ENCODE measurements at regions not wholly inside any gene's neighbourhood (a gene's known extent, or its start where the extent isn't known, plus 50 kb on each side); places are given as distances from the start of the nearest gene placed in this dataset.

DNA sequence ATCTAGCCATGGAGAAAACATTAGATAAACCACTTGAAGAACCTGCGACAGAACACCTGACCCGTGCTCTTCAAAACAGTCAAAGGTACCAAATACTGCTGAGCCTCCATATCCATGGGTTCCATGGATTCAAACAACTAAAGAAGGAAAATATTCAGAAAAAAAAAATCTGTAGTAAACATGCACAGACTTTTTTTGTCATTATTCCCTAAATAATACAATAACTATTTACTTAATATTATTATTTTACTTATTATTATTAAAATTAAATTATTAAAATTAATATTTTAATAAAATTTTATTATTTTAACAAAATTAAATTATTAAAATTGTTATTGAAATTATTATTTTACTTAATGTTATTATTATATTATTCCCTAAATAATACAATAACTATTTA, 101.0 kb upstream of the PDE1C start:
- ATAC-seq, result no peak
- TF ChIP-seq, protein P1, sequence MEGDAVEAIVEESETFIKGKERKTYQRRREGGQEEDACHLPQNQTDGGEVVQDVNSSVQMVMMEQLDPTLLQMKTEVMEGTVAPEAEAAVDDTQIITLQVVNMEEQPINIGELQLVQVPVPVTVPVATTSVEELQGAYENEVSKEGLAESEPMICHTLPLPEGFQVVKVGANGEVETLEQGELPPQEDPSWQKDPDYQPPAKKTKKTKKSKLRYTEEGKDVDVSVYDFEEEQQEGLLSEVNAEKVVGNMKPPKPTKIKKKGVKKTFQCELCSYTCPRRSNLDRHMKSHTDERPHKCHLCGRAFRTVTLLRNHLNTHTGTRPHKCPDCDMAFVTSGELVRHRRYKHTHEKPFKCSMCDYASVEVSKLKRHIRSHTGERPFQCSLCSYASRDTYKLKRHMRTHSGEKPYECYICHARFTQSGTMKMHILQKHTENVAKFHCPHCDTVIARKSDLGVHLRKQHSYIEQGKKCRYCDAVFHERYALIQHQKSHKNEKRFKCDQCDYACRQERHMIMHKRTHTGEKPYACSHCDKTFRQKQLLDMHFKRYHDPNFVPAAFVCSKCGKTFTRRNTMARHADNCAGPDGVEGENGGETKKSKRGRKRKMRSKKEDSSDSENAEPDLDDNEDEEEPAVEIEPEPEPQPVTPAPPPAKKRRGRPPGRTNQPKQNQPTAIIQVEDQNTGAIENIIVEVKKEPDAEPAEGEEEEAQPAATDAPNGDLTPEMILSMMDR (IDR thresholded peaks at IDR 0.05), result no peak
- Histone ChIP-seq H3K27me3 (no peaks in the 10 kb centered on the region), H3K4me1 (no peaks in the 10 kb centered on the region), H3K36me3 (no peaks in the 10 kb centered on the region), H3K4me3 (no peak overlapping the region), H3K9me3 (no peaks in the 10 kb centered on the region), H3K27ac (no peak overlapping the region)
- DNase-seq, result no peak
- WGBS, 2 donors, result 69 to 99% methylated on average over 2 of the region's 2 CpGs
- intact Hi-C loops (cut with DNase I), result loop anchor here in 1 of 10 donors (10.0 kb wide), 1 partner anchor 406 kb away; no protein-coding TSS in a partner anchor

DNA sequence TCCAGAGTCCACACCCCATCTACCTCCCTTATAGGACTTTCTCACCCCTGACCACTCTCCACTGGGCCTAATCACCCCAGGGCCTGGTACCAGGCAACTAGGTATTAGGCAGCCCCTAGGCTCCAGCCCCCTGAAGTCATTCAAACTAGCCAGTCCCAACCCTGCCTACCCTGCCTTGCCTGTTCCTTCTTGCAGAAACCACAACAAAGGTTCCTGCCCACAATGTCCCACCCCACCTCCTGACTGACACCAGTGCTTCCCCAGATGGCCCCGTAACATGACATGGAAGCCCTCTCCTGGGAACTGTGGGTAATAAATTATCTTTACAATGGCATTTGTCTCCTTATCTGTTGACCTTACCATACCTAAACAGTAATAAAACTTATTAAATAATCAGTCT, 100.6 kb upstream of the PDE1C start:
- Histone ChIP-seq H3K27me3 (no peaks in the 10 kb centered on the region), H3K36me3 (no peaks in the 10 kb centered on the region), H3K9me3 (no peaks in the 10 kb centered on the region), H3K4me1 (no peaks in the 10 kb centered on the region), H3K4me3 (no peak overlapping the region), H3K27ac (no peak overlapping the region)
- TF ChIP-seq, protein P1 (IDR thresholded peaks at IDR 0.05), result no peak
- ATAC-seq (no peak), DNase-seq (no peak)
- intact Hi-C loops (cut with DNase I), result loop anchor here in 1 of 10 donors (10.0 kb wide), 1 partner anchor 406 kb away; no protein-coding TSS in a partner anchor
- 91 to 95% methylated on average over 1 of the region's 1 CpG for WGBS, 2 donors

DNA sequence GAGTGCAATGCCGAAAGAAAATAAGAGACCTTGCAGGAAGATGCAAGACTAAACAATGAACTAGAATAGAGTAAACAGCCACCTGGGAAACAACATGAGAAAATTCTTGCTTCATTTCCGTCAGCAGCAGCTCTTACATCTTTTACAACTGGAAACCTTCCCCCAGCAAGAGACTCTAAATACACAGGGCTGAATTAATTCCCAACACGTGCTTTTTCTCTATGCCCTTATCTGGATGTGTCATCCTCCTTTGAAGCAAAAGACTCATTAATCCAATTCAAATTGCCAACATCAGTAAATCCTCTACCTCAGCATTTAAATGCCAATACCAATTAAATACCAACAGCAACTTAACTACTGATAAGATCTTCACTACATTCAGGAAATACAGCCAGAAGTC, 99.0 kb upstream of the PDE1C start:
- no peak for ATAC-seq
- Histone ChIP-seq H3K27me3 (no peaks in the 10 kb centered on the region), H3K4me1 (peaks cover 0 to 5% (median 0%) of the 10 kb centered on the region in 9 donors), H3K36me3 (no peaks in the 10 kb centered on the region), H3K4me3 (no peak overlapping the region), H3K9me3 (no peaks in the 10 kb centered on the region), H3K27ac (no peak overlapping the region)
- DNase-seq, result no peak
- TF ChIP-seq, protein P1 (IDR thresholded peaks at IDR 0.05), result no peak
- WGBS, 2 donors, result 35 to 62% methylated on average over 3 of the region's 3 CpGs
- intact Hi-C loops (cut with DNase I), result loop anchor here in 3 of 10 donors (10.0 kb wide), 2 partner anchors 284 to 384 kb away; no protein-coding TSS in a partner anchor

DNA sequence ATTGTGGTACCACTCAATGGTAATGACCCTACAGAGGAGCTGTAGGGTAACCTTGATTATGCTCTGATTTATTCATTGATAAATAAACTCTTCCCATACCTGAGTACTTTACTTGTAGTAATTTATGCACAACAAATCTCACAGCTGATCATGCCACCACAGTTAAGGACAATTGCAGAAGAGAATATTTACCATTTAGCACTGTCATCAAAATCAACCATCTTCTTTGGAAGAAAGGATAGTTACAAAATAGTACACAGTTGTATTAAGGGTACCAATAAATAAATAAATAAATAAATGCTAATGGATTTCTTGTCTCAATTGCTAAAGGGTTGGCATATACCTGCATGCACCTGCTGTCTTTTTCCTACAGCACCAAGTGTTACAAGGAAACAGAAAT, 97.6 kb upstream of the PDE1C start:
- H3K4me3 ChIP-seq, result no peak overlapping the region
- H3K4me1 ChIP-seq, result peaks cover 4 to 19% (median 13%) of the 10 kb centered on the region in 9 donors
- no peaks in the 10 kb centered on the region for H3K9me3 ChIP-seq
- DNase-seq (no peak), ATAC-seq (no peak)
- H3K27ac ChIP-seq, result no peak overlapping the region
- TF ChIP-seq, protein P1 (IDR thresholded peaks at IDR 0.05), result no peak
- no peaks in the 10 kb centered on the region for H3K27me3 ChIP-seq
- H3K36me3 ChIP-seq, result no peaks in the 10 kb centered on the region
- intact Hi-C loops (cut with DNase I), result loop anchor here in 3 of 10 donors (10.0 kb wide), 2 partner anchors 283 to 383 kb away; no protein-coding TSS in a partner anchor
